Type B pancreatic cell (in vitro differentiated cells): ENCODE measurements at regions not wholly inside any gene's neighbourhood (a gene's known extent, or its start where the extent isn't known, plus 50 kb on each side); places are given as distances from the start of the nearest gene placed in this dataset.

Experiments used
- DNase-seq: peaks from one replicate; pipeline ENCODE4 v3.0.0; 2021; ENCODE audit warnings: mixed read lengths; ENCODE audit not compliant: unreplicated experiment; ENCODE audit errors: extremely low spot score
- H3K27ac Mint-ChIP-seq: 2 replicates; pipeline ENCODE4 v1.8.0; 2021; ENCODE audit warnings: mild to moderate bottlenecking, mixed read lengths
- H3K27me3 Mint-ChIP-seq: 2 replicates; pipeline ENCODE4 v1.8.0; 2021; ENCODE audit warnings: mixed read lengths
- H3K36me3 Mint-ChIP-seq: 2 replicates; pipeline ENCODE4 v1.8.0; 2021; ENCODE audit warnings: mixed read lengths
- H3K4me1 Mint-ChIP-seq: one replicate; pipeline ENCODE4 v1.8.0; 2021; ENCODE audit warnings: mixed read lengths; ENCODE audit not compliant: unreplicated experiment
- H3K4me3 Mint-ChIP-seq: 2 replicates; pipeline ENCODE4 v1.8.0; 2021; ENCODE audit warnings: mild to moderate bottlenecking, mixed read lengths
- H3K9me3 Mint-ChIP-seq: 2 replicates; pipeline ENCODE4 v1.8.0; 2021; ENCODE audit warnings: mixed read lengths
- CTCF ChIP-seq: fragments of 200-600 bp; sonication (generic); conservative IDR thresholded peaks from 2 replicates; pipeline ENCODE4 v1.5.0; 2021; ENCODE audit warnings: antibody characterized with exemption, mild to moderate bottlenecking

DNA sequence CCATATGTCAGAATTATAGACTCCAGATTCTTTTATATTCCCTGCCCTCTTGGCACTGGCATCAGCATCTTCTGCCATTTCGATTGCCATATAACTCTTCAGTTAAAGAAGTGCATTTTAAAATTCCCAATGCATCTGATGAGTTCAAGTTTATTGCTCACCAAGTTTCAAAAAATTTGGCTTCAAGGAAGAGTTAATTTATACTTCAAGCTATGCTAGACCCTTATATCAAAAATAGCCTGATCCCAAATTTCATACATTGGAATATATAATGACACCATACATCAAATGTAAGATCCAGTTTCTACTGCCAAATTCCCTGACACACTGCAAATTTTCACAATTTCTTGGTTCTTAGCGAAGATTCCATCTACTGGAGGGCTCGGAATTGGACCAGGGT lies 1058.6 kb downstream of the NTRK3 start:
- no peak for TF ChIP-seq CTCF
- no peaks in the 10 kb centered on the region for H3K4me1 Mint-ChIP-seq
- H3K36me3 Mint-ChIP-seq = no peaks in the 10 kb centered on the region
- DNase-seq = no peak
- H3K27me3 Mint-ChIP-seq = peaks cover 30% of the 10 kb centered on the region
- H3K27ac Mint-ChIP-seq = no peak overlapping the region
- no peak overlapping the region for H3K4me3 Mint-ChIP-seq
- peaks cover 4% of the 10 kb centered on the region for H3K9me3 Mint-ChIP-seq

DNA sequence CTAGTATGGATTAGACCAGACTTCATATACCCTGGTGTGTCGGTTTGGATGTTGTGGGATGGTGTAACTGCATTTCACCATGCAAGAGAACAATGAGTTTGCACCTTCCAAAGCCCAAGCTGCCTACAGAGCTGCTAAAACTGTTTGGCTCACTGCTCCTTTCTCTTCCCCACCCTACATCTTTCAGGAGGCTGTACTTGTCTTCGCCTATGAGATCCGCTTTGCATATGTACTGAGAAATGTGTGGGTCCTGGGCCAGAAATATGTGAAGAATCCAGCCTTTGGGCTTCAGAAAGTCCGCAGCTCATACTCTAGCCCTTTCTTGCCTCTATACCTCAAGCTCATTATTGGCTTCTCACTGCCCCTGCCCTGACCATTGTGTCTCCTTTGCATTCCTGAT lies 1060.0 kb downstream of the NTRK3 start:
- H3K9me3 Mint-ChIP-seq = peaks cover 5% of the 10 kb centered on the region

DNA sequence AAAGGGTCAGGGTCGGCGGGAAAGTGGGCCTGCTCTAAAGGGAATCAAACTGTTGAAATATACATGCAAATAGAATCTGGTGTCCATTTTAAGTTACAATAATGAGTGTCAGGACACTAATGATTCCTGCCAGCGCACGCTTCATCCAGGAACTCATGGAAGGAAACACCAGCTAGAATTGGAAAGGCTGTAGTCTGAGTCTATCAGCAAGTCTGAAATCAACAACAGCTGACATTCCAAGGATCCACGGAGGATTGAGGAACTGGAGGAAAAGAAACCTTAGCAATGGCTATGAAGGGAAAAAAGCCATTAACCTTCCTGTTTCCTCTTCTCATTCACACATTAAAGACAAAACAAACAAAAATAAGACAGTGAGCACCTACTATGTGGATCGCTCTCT lies 1063.1 kb downstream of the NTRK3 start:
- no peak for TF ChIP-seq CTCF
- Mint-ChIP-seq H3K4me1 (no peaks in the 10 kb centered on the region), H3K4me3 (no peak overlapping the region), H3K9me3 (peaks cover 5% of the 10 kb centered on the region), H3K36me3 (no peaks in the 10 kb centered on the region), H3K27me3 (peaks cover 32% of the 10 kb centered on the region), H3K27ac (no peak overlapping the region)
- no peak for DNase-seq

More for the DNA sequence above, 1060.0 kb downstream of the NTRK3 start:
- Mint-ChIP-seq H3K27me3 (peaks cover 35% of the 10 kb centered on the region), H3K27ac (no peak overlapping the region), H3K4me3 (no peak overlapping the region), H3K4me1 (no peaks in the 10 kb centered on the region), H3K36me3 (no peaks in the 10 kb centered on the region)
- DNase-seq = no peak
- no peak for TF ChIP-seq CTCF

GRCh38 chr15:87167706-87168105 lies 1088.0 kb downstream of the AGBL1 start:
- H3K27me3 Mint-ChIP-seq = peaks cover 7% of the 10 kb centered on the region
- H3K4me3 Mint-ChIP-seq = no peak overlapping the region
- no peak for TF ChIP-seq CTCF
- no peak for DNase-seq
- H3K36me3 Mint-ChIP-seq = no peaks in the 10 kb centered on the region
- no peak overlapping the region for H3K27ac Mint-ChIP-seq
- no peaks in the 10 kb centered on the region for H3K4me1 Mint-ChIP-seq
- H3K9me3 Mint-ChIP-seq = no peaks in the 10 kb centered on the region

- Mint-ChIP-seq H3K36me3 (no peaks in the 10 kb centered on the region), H3K27me3 (peaks cover 7% of the 10 kb centered on the region), H3K27ac (no peak overlapping the region), H3K9me3 (no peaks in the 10 kb centered on the region), H3K4me3 (no peak overlapping the region), H3K4me1 (no peaks in the 10 kb centered on the region)
- no peak for TF ChIP-seq CTCF
- DNase-seq = no peak
Measured at GRCh38 chr15:87167055-87167454, 1087.4 kb downstream of the AGBL1 start.

- Mint-ChIP-seq H3K27me3 (peaks cover 5% of the 10 kb centered on the region), H3K27ac (no peak overlapping the region), H3K4me1 (no peaks in the 10 kb centered on the region), H3K4me3 (no peak overlapping the region), H3K36me3 (no peaks in the 10 kb centered on the region), H3K9me3 (peaks cover 5% of the 10 kb centered on the region)
- DNase-seq = no peak
- TF ChIP-seq CTCF = no peak
Measured at GRCh38 chr15:87155771-87156170, 1076.1 kb downstream of the AGBL1 start.
